ENCODE measurements at regions not wholly inside any gene's neighbourhood (a gene's known extent, or its start where the extent isn't known, plus 50 kb on each side); places are given as distances from the start of the nearest gene placed in this dataset.

GRCh38 chr10:4332764-4333458 lies 493.1 kb upstream of the AKR1E2 start:
- DNase-seq = no peak

GRCh38 chr10:4331150-4331549 lies 494.9 kb upstream of the AKR1E2 start:
- no peak for DNase-seq

GRCh38 chr10:4330636-4331035 lies 495.4 kb upstream of the AKR1E2 start:
- DNase-seq = no peak

- no peak for DNase-seq
These were observed 496.8 kb upstream of the AKR1E2 start for GRCh38 chr10:4329225-4329624.

- DNase-seq = no peak
These were observed 499.4 kb upstream of the AKR1E2 start for GRCh38 chr10:4326647-4327046.

- DNase-seq = no peak
These were observed 506.1 kb upstream of the AKR1E2 start for GRCh38 chr10:4319870-4320367.

- DNase-seq = no peak
These were observed 509.7 kb upstream of the AKR1E2 start for GRCh38 chr10:4316161-4316810.

- peak in 1 of 2 experiments; percentile 32 for DNase-seq
These were observed 510.5 kb upstream of the AKR1E2 start for GRCh38 chr10:4315551-4315950.

GRCh38 chr10:4313051-4313450 lies 513.0 kb upstream of the AKR1E2 start:
- no peak for DNase-seq

- no peak for DNase-seq
These were observed 513.8 kb upstream of the AKR1E2 start for GRCh38 chr10:4312051-4312835.

GRCh38 chr10:4310172-4310571 lies 515.8 kb upstream of the AKR1E2 start:
- no peak for DNase-seq

GRCh38 chr10:4307910-4308309 lies 518.1 kb upstream of the AKR1E2 start:
- peak in 1 of 2 experiments; percentile 75 for DNase-seq

- no peak for DNase-seq
These were observed 519.1 kb upstream of the AKR1E2 start for GRCh38 chr10:4306871-4307270.

GRCh38 chr10:4303045-4303444 lies 518.0 kb upstream of the KLF6 start:
- no peak for DNase-seq

GRCh38 chr10:4301291-4302045 lies 516.5 kb upstream of the KLF6 start:
- no peak for DNase-seq

- no peak for DNase-seq
These were observed 511.2 kb upstream of the KLF6 start for GRCh38 chr10:4296161-4296560.

- DNase-seq = no peak
These were observed 510.2 kb upstream of the KLF6 start for GRCh38 chr10:4294996-4295792.

- no peak for DNase-seq
These were observed 509.3 kb upstream of the KLF6 start for GRCh38 chr10:4294271-4294670.

- no peak for DNase-seq
These were observed 507.0 kb upstream of the KLF6 start for GRCh38 chr10:4291990-4292389.

GRCh38 chr10:4285121-4285520 lies 500.1 kb upstream of the KLF6 start:
- no peak for DNase-seq

GRCh38 chr10:4283846-4284610 lies 499.0 kb upstream of the KLF6 start:
- no peak for DNase-seq

Measured in NCI-H446 (cell line).